ENCODE measurements at regions not wholly inside any gene's neighbourhood (a gene's known extent, or its start where the extent isn't known, plus 50 kb on each side); places are given as distances from the start of the nearest gene placed in this dataset.

GRCh38 chr17:33816842-33817617 is 438.1 kb upstream of the CCL2 start:
- H3K79me2 ChIP-seq (ENCODE audit: low read length), result no peaks in the 10 kb centered on the region
- no peak overlapping the region for H3K4me3 ChIP-seq (ENCODE audit: low read length)
- TF ChIP-seq, protein P1, sequence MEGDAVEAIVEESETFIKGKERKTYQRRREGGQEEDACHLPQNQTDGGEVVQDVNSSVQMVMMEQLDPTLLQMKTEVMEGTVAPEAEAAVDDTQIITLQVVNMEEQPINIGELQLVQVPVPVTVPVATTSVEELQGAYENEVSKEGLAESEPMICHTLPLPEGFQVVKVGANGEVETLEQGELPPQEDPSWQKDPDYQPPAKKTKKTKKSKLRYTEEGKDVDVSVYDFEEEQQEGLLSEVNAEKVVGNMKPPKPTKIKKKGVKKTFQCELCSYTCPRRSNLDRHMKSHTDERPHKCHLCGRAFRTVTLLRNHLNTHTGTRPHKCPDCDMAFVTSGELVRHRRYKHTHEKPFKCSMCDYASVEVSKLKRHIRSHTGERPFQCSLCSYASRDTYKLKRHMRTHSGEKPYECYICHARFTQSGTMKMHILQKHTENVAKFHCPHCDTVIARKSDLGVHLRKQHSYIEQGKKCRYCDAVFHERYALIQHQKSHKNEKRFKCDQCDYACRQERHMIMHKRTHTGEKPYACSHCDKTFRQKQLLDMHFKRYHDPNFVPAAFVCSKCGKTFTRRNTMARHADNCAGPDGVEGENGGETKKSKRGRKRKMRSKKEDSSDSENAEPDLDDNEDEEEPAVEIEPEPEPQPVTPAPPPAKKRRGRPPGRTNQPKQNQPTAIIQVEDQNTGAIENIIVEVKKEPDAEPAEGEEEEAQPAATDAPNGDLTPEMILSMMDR (IDR thresholded peaks at IDR 0.05; ENCODE audit: low read depth, low read length), result no peak
- TF ChIP-seq EZH2phosphoT487 (IDR thresholded peaks at IDR 0.05; ENCODE audit: low read depth), result no peak

DNA sequence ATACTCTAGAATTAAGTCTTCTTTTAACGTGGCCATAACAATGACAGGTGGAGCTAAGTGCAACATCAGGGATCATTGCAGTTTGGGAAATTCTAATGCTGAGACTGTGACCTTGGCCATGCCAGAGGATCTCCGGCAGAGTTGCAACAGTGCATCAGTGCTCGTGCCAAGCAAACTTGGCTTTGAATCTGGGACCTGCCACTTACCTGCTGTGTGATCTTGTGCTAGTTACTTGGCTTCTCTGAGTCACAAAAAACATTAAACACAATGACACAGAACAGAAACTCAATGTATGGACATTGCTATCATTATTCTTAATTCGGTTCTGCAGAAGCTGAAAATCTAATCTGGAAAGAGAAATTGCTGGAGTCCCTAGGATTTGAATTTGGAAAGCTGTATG is 435.5 kb upstream of the CCL2 start:
- no peaks in the 10 kb centered on the region for H3K36me3 ChIP-seq (replicated peaks; ENCODE audit: low read depth, low read length)
- H3K4me3 ChIP-seq (ENCODE audit: low read length), result no peak overlapping the region
- H2AFZ ChIP-seq (ENCODE audit: low read depth, low read length), result no peak overlapping the region
- no peak overlapping the region for H3K27ac ChIP-seq (ENCODE audit: low read length)
- peaks cover 10% of the 10 kb centered on the region for H3K4me1 ChIP-seq (ENCODE audit: low read length)
- no peak overlapping the region for H3K4me2 ChIP-seq (ENCODE audit: low read length)
- H3K9ac ChIP-seq (ENCODE audit: low read length), result no peak overlapping the region
- H3K9me3 ChIP-seq (ENCODE audit: insufficient read depth, low read length), result no peaks in the 10 kb centered on the region
- TF ChIP-seq, protein P1 (IDR thresholded peaks at IDR 0.05; ENCODE audit: low read depth, low read length), result no peak
- no peak for TF ChIP-seq EZH2phosphoT487 (IDR thresholded peaks at IDR 0.05; ENCODE audit: low read depth)
- peaks cover 80% of the 10 kb centered on the region for H3K27me3 ChIP-seq (ENCODE audit: low read depth, low read length)
- 0 out of 2 replicates have a peak, but pooled peaks cover 16% of the 10 kb centered on the region for H4K20me1 ChIP-seq (ENCODE audit: insufficient read depth, low read length)
- no peaks in the 10 kb centered on the region for H3K79me2 ChIP-seq (ENCODE audit: low read length)

More at GRCh38 chr17:33816842-33817617, 438.1 kb upstream of the CCL2 start:
- Histone ChIP-seq H4K20me1 (ENCODE audit: insufficient read depth, low read length) (0 out of 2 replicates have a peak, but pooled peaks cover 16% of the 10 kb centered on the region), H3K9ac (ENCODE audit: low read length) (no peak overlapping the region), H2AFZ (ENCODE audit: low read depth, low read length) (no peak overlapping the region), H3K4me1 (ENCODE audit: low read length) (peaks cover 10% of the 10 kb centered on the region), H3K27ac (ENCODE audit: low read length) (no peak overlapping the region), H3K36me3 (replicated peaks; ENCODE audit: low read depth, low read length) (no peaks in the 10 kb centered on the region), H3K4me2 (ENCODE audit: low read length) (no peak overlapping the region), H3K27me3 (ENCODE audit: low read depth, low read length) (peaks cover 75% of the 10 kb centered on the region), H3K9me3 (ENCODE audit: insufficient read depth, low read length) (no peaks in the 10 kb centered on the region)

- Histone ChIP-seq H3K9me3 (ENCODE audit: insufficient read depth, low read length) (no peaks in the 10 kb centered on the region), H2AFZ (ENCODE audit: low read depth, low read length) (no peak overlapping the region), H3K4me2 (ENCODE audit: low read length) (no peak overlapping the region), H3K36me3 (replicated peaks; ENCODE audit: low read depth, low read length) (no peaks in the 10 kb centered on the region), H3K4me1 (ENCODE audit: low read length) (no peaks in the 10 kb centered on the region), H3K4me3 (ENCODE audit: low read length) (no peak overlapping the region), H3K27me3 (ENCODE audit: low read depth, low read length) (no peaks in the 10 kb centered on the region; the same call in 1 of the 2 replicates), H3K79me2 (ENCODE audit: low read length) (no peaks in the 10 kb centered on the region), H3K27ac (ENCODE audit: low read length) (no peak overlapping the region), H3K9ac (ENCODE audit: low read length) (no peak overlapping the region), H4K20me1 (ENCODE audit: insufficient read depth, low read length) (no peaks in the 10 kb centered on the region)
- TF ChIP-seq, protein P1 (IDR thresholded peaks at IDR 0.05; ENCODE audit: low read depth, low read length), result no peak
- TF ChIP-seq EZH2phosphoT487 (IDR thresholded peaks at IDR 0.05; ENCODE audit: low read depth), result no peak
Observed at GRCh38 chr17:33832262-33832661, 422.8 kb upstream of the CCL2 start.

- H4K20me1 ChIP-seq (ENCODE audit: insufficient read depth, low read length), result no peaks in the 10 kb centered on the region
- H3K4me2 ChIP-seq (ENCODE audit: low read length), result no peak overlapping the region
- H3K79me2 ChIP-seq (ENCODE audit: low read length), result no peaks in the 10 kb centered on the region
- no peaks in the 10 kb centered on the region for H3K9me3 ChIP-seq (ENCODE audit: insufficient read depth, low read length)
- H3K4me3 ChIP-seq (ENCODE audit: low read length), result no peak overlapping the region
- H3K27me3 ChIP-seq (ENCODE audit: low read depth, low read length), result peaks cover 39% of the 10 kb centered on the region
- no peaks in the 10 kb centered on the region for H3K4me1 ChIP-seq (ENCODE audit: low read length)
- no peak overlapping the region for H3K27ac ChIP-seq (ENCODE audit: low read length)
- H3K36me3 ChIP-seq (replicated peaks; ENCODE audit: low read depth, low read length), result no peaks in the 10 kb centered on the region
- no peak overlapping the region for H3K9ac ChIP-seq (ENCODE audit: low read length)
- H2AFZ ChIP-seq (ENCODE audit: low read depth, low read length), result no peak overlapping the region
- TF ChIP-seq, protein P1 (IDR thresholded peaks at IDR 0.05; ENCODE audit: low read depth, low read length), result no peak
- no peak for TF ChIP-seq EZH2phosphoT487 (IDR thresholded peaks at IDR 0.05; ENCODE audit: low read depth)
Observed at GRCh38 chr17:33837281-33837680, 417.8 kb upstream of the CCL2 start.

Data from OCI-LY3 (cell line).